K562 (cell line): ENCODE measurements at regions not wholly inside any gene's neighbourhood (a gene's known extent, or its start where the extent isn't known, plus 50 kb on each side); places are given as distances from the start of the nearest gene placed in this dataset.

Experiments
- ATAC-seq: fragments of 200-7000 bp; cut with Tn5 transposase; 3 replicates; pipeline ENCODE4 v1.9.1; 2020; ENCODE audit warnings: moderate library complexity
- BruUV-seq: library from RNA; stranded (reverse); fragments of 400-500 nt; replicated peaks from 2 replicates; lab custom pipeline; 2021; lab: Mats Ljungman, UMichigan
- CTCF ChIA-PET: fragments of 300-600 bp; formaldehyde crosslinking; extraction: SDS; loops from one replicate; lab custom pipeline; 2021; ENCODE audit warnings: low intra/inter-chr PET ratio; lab: Yijun Ruan, JAX
- POLR2A ChIA-PET: fragments of 300-600, 350-650 bp; sonication (Branson Sonifier 250); formaldehyde crosslinking; extraction: SDS; loops from one replicate; lab custom pipeline; 2021; ENCODE audit warnings: antibody characterized with exemption, inconsistent platforms; lab: Yijun Ruan, JAX
- DNase-seq, 4 experiments: peaks; one replicate each; pipeline versions ENCODE4 v3.0.0 to v3.0.0-alpha.2; 2011 to 2018; ENCODE audit warnings: low spot score in 3 of 4, mixed read lengths in 3 of 4; ENCODE audit errors: extremely low read depth in 1 of 4
- FAIRE-seq: peaks from 2 replicates; lab custom pipeline; 2011; peaks lifted over from hg19 to GRCh38; lab: Jason Lieb, UNC
- H2AFZ ChIP-seq: 2 replicates; pipeline ENCODE4 v1.6.0; 2011; ENCODE audit warnings: low read depth, low read length, control low read depth, inconsistent platforms
- H3K27ac ChIP-seq: fragments of 200-600 bp; 3 replicates; pipeline ENCODE4 v1.8.0; 2011; ENCODE audit warnings: low read depth, mild to moderate bottlenecking, control low read depth, inconsistent platforms, low read length, moderate library complexity, mixed read lengths; ENCODE audit errors: extremely low read depth
- H3K27me3 ChIP-seq, 2 experiments: fragments of 300-600 bp in 1 of 2; 2 replicates in 1 of 2; 3 replicates in 1 of 2; pipeline versions ENCODE4 v1.6.0 to v1.8.0; 2011; ENCODE audit warnings: inconsistent platforms in 2 of 2, low read length in 2 of 2, mild to moderate bottlenecking in 1 of 2, mixed read lengths in 1 of 2, moderate library complexity in 1 of 2; ENCODE audit not compliant: control insufficient read depth in 2 of 2, insufficient read depth in 2 of 2
- H3K36me3 ChIP-seq: fragments of 300-600 bp; 3 replicates; pipeline ENCODE4 v1.8.0; 2011; ENCODE audit warnings: mild to moderate bottlenecking, low read length, inconsistent platforms; ENCODE audit not compliant: control insufficient read depth, insufficient read depth
- H3K4me1 ChIP-seq, 2 experiments: fragments of 200-600 bp in 1 of 2; replicated peaks in 1 of 2; 2 replicates in 1 of 2; 3 replicates in 1 of 2; pipeline versions ENCODE4 v1.5.1 to v1.8.0; 2011; ENCODE audit warnings: inconsistent platforms in 2 of 2, low read length in 2 of 2, mild to moderate bottlenecking in 1 of 2, mixed read lengths in 1 of 2, moderate library complexity in 1 of 2; ENCODE audit not compliant: control insufficient read depth in 2 of 2, insufficient read depth in 2 of 2
- H3K4me2 ChIP-seq: 2 replicates; pipeline ENCODE4 v1.6.1; 2011; ENCODE audit warnings: low read length, control low read depth, inconsistent platforms, mixed read lengths; ENCODE audit not compliant: insufficient read depth
- H3K4me3 ChIP-seq: fragments of 200-600 bp; sonication (generic), shearing (Covaris generic); 2 replicates; pipeline ENCODE4 v1.5.1; 2016; ENCODE audit warnings: control low read depth, inconsistent platforms
- H3K79me2 ChIP-seq: fragments of 200-600 bp; 3 replicates; pipeline ENCODE4 v1.8.0; 2011; ENCODE audit warnings: low read length, inconsistent platforms; ENCODE audit not compliant: control insufficient read depth, insufficient read depth
- H3K9ac ChIP-seq, 2 experiments: 2 replicates each; pipeline versions ENCODE4 v1.6.0 to v1.6.1; 2011; ENCODE audit warnings: low read depth in 2 of 2, low read length in 2 of 2, control low read depth in 1 of 2, inconsistent platforms in 1 of 2, mild to moderate bottlenecking in 1 of 2, mixed read lengths in 1 of 2; ENCODE audit not compliant: insufficient read depth in 1 of 2
- H3K9me1 ChIP-seq: one replicate; pipeline ENCODE4 v1.6.0; 2011; ENCODE audit warnings: inconsistent platforms, mild to moderate bottlenecking, low read length, moderate library complexity; ENCODE audit not compliant: control insufficient read depth, insufficient read depth
- H3K9me3 ChIP-seq: replicated peaks from 2 replicates; pipeline ENCODE4 v1.5.1; 2011; ENCODE audit warnings: low read depth, low read length, inconsistent platforms; ENCODE audit not compliant: control insufficient read depth, insufficient read depth
- H4K20me1 ChIP-seq: replicated peaks from 2 replicates; pipeline ENCODE4 v1.6.1; 2011; ENCODE audit warnings: low read length, inconsistent platforms, mixed read lengths; ENCODE audit not compliant: control insufficient read depth, insufficient read depth
- EGR1 ChIP-seq: fragments of 450-650 bp; conservative IDR thresholded peaks from 2 replicates; pipeline ENCODE4 v1.6.1; 2017; ENCODE audit warnings: mild to moderate bottlenecking
- FOXA3 ChIP-seq, 2 experiments: fragments of 450-650 bp in 1 of 2; sonication (generic) in 1 of 2; formaldehyde crosslinking; IDR thresholded peaks in 1 of 2; conservative IDR thresholded peaks in 1 of 2; 2 replicates each; pipeline versions ENCODE4 v1.4.0 to v1.8.0; 2020 to 2022; ENCODE audit warnings: mild to moderate bottlenecking in 2 of 2, missing genetic modification reagents in 1 of 2
- FOXJ2 ChIP-seq: fragments of 200-800 bp; sonication (Bioruptor generic); IDR thresholded peaks from 2 replicates; pipeline ENCODE4 v1.6.1; 2016; ENCODE audit warnings: missing genetic modification characterization, missing compliant biosample characterization
- SIN3A ChIP-seq, 2 experiments: fragments of 150-350 bp in 1 of 2; IDR thresholded peaks; 2 replicates each; pipeline ENCODE4 v1.6.1; 2011 to 2016; ENCODE audit warnings: borderline replicate concordance in 2 of 2, low read depth in 2 of 2, low read length in 2 of 2, mild to moderate bottlenecking in 2 of 2, moderate library complexity in 2 of 2; ENCODE audit not compliant: control insufficient read depth in 1 of 2
- SMARCA5 ChIP-seq: fragments of 450-650 bp; IDR thresholded peaks from 2 replicates; pipeline ENCODE4 v1.6.1; 2016
- SRSF9 ChIP-seq: fragments of 200-400 bp; formaldehyde crosslinking; IDR thresholded peaks from 2 replicates; pipeline ENCODE4 v1.6.1; 2017; ENCODE audit warnings: low read depth, low read length, borderline replicate concordance
- ZNF133 ChIP-seq: fragments of 250-450 bp; sonication (Bioruptor Pico); IDR thresholded peaks from 2 replicates; pipeline ENCODE4 v1.4.0; 2020; ENCODE audit warnings: mild to moderate bottlenecking
- WGBS: fragments of 100-300 bp; shearing (Covaris generic); methylation state at CpG from one replicate; pipeline ENCODE4 v1.1.6; 2016; ENCODE audit warnings: low coverage, mixed read lengths; ENCODE audit not compliant: insufficient coverage; ENCODE audit errors: missing lambda C conversion rate; 5-methylcytosine and 5-hydroxymethylcytosine counted together
- in situ Hi-C: fragments of 300-500 bp; cut with MboI; formaldehyde crosslinking; loops from 4 replicates; pipeline ENCODE4 v1.15.0; 2018; ENCODE audit warnings: inconsistent platforms, mixed read lengths
- intact Hi-C: fragments of 100-400 bp; cut with micrococcal nuclease; formaldehyde crosslinking; loops from 2 replicates; pipeline ENCODE4 v1.14.2; 2022
- TF ChIP-seq, protein P1 (sequence below): sonication (generic); formaldehyde crosslinking; IDR thresholded peaks from 2 replicates; pipeline ENCODE4 v1.8.0; 2023; ENCODE audit warnings: mild to moderate bottlenecking, missing genetic modification reagents
- TF ChIP-seq, protein P2 (sequence below): fragments of 250-450 bp; sonication (Bioruptor Pico); IDR thresholded peaks from 2 replicates; pipeline ENCODE4 v1.9.0; 2021; ENCODE audit warnings: mild to moderate bottlenecking
- TF ChIP-seq, protein P3 (sequence below): sonication (generic); formaldehyde crosslinking; IDR thresholded peaks from 2 replicates; pipeline ENCODE4 v1.8.0; 2022; ENCODE audit warnings: mild to moderate bottlenecking, missing genetic modification reagents

DNA sequence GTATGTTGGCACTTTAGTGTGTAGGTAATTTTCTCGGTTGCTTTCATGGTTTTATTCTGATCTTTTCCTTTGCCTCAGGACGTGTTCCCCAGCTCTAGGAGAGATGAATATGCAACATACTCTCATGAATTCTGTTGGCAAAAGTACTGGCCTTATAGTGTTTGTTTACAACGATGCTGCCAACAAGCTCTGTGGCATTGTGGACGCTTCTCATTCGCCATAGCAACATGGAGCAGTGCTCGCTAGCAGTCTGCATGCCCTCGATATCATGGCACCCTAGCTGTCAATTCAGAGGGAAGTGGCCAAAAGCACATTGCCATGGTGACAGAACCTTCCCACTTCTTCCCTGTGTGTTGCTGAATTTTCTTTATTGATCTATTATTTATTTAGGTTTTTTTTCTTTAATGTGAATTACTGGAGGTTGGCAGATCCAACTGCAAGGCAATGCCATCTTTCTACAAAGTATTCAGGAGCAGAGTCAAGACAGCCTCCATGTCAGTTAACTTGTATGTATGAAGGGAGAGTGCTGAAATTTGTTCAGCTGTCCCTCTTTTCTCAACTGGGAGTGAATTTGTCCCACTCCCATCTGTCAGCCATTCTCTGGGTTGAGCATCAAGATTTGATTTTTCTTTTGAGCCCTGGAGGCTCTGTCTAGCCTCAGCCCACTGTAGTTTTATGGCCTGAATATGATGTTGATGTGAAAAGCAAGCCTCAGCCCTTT, 224.9 kb upstream of the VCX3A start:
- no peak overlapping the region for H2AFZ ChIP-seq
- H3K9me3 ChIP-seq, result no peaks in the 10 kb centered on the region; the same call in 1 of the 2 replicates
- no peak overlapping the region for H3K4me2 ChIP-seq
- no peaks in the 10 kb centered on the region for H4K20me1 ChIP-seq
- no peaks in the 10 kb centered on the region for H3K9me1 ChIP-seq
- TF ChIP-seq, protein P1, sequence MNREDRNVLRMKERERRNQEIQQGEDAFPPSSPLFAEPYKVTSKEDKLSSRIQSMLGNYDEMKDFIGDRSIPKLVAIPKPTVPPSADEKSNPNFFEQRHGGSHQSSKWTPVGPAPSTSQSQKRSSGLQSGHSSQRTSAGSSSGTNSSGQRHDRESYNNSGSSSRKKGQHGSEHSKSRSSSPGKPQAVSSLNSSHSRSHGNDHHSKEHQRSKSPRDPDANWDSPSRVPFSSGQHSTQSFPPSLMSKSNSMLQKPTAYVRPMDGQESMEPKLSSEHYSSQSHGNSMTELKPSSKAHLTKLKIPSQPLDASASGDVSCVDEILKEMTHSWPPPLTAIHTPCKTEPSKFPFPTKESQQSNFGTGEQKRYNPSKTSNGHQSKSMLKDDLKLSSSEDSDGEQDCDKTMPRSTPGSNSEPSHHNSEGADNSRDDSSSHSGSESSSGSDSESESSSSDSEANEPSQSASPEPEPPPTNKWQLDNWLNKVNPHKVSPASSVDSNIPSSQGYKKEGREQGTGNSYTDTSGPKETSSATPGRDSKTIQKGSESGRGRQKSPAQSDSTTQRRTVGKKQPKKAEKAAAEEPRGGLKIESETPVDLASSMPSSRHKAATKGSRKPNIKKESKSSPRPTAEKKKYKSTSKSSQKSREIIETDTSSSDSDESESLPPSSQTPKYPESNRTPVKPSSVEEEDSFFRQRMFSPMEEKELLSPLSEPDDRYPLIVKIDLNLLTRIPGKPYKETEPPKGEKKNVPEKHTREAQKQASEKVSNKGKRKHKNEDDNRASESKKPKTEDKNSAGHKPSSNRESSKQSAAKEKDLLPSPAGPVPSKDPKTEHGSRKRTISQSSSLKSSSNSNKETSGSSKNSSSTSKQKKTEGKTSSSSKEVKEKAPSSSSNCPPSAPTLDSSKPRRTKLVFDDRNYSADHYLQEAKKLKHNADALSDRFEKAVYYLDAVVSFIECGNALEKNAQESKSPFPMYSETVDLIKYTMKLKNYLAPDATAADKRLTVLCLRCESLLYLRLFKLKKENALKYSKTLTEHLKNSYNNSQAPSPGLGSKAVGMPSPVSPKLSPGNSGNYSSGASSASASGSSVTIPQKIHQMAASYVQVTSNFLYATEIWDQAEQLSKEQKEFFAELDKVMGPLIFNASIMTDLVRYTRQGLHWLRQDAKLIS, result no peak
- no peak for TF ChIP-seq FOXA3 (CRISPR knock-in tag; conservative IDR thresholded peaks at IDR 0.05 in 1 of 2, IDR thresholded peaks at IDR 0.05 in 1 of 2)
- TF ChIP-seq EGR1, result no peak
- no peak for TF ChIP-seq SRSF9
- no peak for TF ChIP-seq FOXJ2 (tag)
- TF ChIP-seq, protein P2, sequence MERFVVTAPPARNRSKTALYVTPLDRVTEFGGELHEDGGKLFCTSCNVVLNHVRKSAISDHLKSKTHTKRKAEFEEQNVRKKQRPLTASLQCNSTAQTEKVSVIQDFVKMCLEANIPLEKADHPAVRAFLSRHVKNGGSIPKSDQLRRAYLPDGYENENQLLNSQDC, result no peak
- TF ChIP-seq ZNF133 (CRISPR knock-in tag), result no peak
- TF ChIP-seq, protein P3, sequence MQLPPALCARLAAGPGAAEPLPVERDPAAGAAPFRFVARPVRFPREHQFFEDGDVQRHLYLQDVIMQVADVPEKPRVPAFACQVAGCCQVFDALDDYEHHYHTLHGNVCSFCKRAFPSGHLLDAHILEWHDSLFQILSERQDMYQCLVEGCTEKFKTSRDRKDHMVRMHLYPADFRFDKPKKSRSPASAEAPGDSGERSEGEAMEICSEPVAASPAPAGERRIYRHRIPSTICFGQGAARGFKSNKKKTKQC, result no peak
- TF ChIP-seq SMARCA5, result no peak
- TF ChIP-seq SIN3A (IDR thresholded peaks at IDR 0.05; ENCODE audit: borderline replicate concordance in 2 of 2, control insufficient read depth in 1 of 2, low read depth in 2 of 2, low read length in 2 of 2), result no peak
- TF ChIP-seq, all 486 proteins: peak for 0
- Histone ChIP-seq H3K4me3 (no peak overlapping the region), H3K36me3 (no peaks in the 10 kb centered on the region), H3K79me2 (no peaks in the 10 kb centered on the region), H3K4me1 (no peaks in the 10 kb centered on the region), H3K27me3 (no peaks in the 10 kb centered on the region), H3K27ac (no peak overlapping the region), H3K9ac (no peak overlapping the region)
- DNase-seq (no peak), ATAC-seq (no peak), FAIRE-seq (no peak)
- ChIA-PET CTCF (no interaction called here), POLR2A (no interaction called here)
- no TSS peak for BruUV-seq
- 0% methylated on average over 7 of the region's 7 CpGs for WGBS
- intact Hi-C loops, result no loop called here
- in situ Hi-C loops, result no loop called here
